Activated CD4-positive, alpha-beta T cell treated with anti-CD3 and anti-CD28 coated beads for 36 hours (primary cell): ENCODE measurements at regions not wholly inside any gene's neighbourhood (a gene's known extent, or its start where the extent isn't known, plus 50 kb on each side); places are given as distances from the start of the nearest gene placed in this dataset.

Experiments used
- ATAC-seq: fragments of 200-7000 bp; cut with Tn5 transposase; one replicate; pipeline ENCODE4 v1.10.0; 2021; ENCODE audit warnings: mild to moderate bottlenecking, moderate library complexity
- CTCF ChIA-PET: fragments of 350-600 bp; sonication (Branson Sonifier 250); formaldehyde crosslinking; loops from one replicate; lab custom pipeline; 2021; ENCODE audit warnings: antibody characterized with exemption; lab: Charles Lee
- POLR2A ChIA-PET: fragments of 350-600 bp; sonication (Branson Sonifier 250); formaldehyde crosslinking; loops from one replicate; lab custom pipeline; 2021; ENCODE audit warnings: antibody characterized with exemption, inconsistent platforms; lab: Charles Lee
- DNase-seq: peaks from one replicate; pipeline ENCODE4 v3.0.0-alpha.2; 2020
- H3K27ac Mint-ChIP-seq: one replicate; pipeline ENCODE4 v1.8.0; 2021; ENCODE audit warnings: mixed read lengths
- H3K27me3 Mint-ChIP-seq: one replicate; pipeline ENCODE4 v1.8.0; 2021; ENCODE audit warnings: mixed read lengths
- H3K36me3 Mint-ChIP-seq: one replicate; pipeline ENCODE4 v1.8.0; 2021; ENCODE audit warnings: low read depth, mixed read lengths
- H3K4me1 Mint-ChIP-seq: one replicate; pipeline ENCODE4 v1.8.0; 2021; ENCODE audit warnings: mixed read lengths
- H3K4me3 Mint-ChIP-seq: one replicate; pipeline ENCODE4 v1.8.0; 2021; ENCODE audit warnings: mild to moderate bottlenecking, moderate library complexity, mixed read lengths
- H3K9me3 Mint-ChIP-seq: one replicate; pipeline ENCODE4 v1.8.0; 2021; ENCODE audit warnings: low read depth, mixed read lengths
- intact Hi-C, 2 experiments: fragments of 100-400 bp; cut with DNase I in 1 of 2; cut with micrococcal nuclease in 1 of 2; formaldehyde crosslinking; loops; one replicate each; pipeline versions ENCODE4 v1.14.2 to v1.15.1; 2022 to 2024; cut with DNase I, micrococcal nuclease

DNA sequence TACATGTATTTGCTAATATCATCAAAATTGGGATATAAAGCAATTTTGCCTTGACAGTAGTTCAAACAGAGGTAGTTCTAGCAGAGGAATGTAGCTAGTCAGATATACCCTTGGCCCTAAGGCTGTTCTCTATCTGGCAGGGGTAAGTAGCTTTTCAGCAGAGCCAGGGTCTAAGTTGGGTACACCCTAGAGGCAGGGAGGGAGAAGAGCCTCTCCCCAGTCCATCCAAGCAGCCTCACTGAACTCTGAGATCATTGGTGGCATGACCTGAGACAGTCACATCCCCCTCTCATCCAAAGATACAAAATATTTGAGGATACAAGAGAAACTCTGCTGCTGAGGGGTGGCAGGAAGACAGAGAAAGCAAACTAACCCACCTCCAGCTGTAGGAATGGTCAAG is 343.7 kb downstream of the DHX15 start:
- Mint-ChIP-seq H3K27ac (no peak overlapping the region), H3K4me1 (no peaks in the 10 kb centered on the region), H3K4me3 (no peak overlapping the region), H3K36me3 (no peaks in the 10 kb centered on the region), H3K27me3 (no peaks in the 10 kb centered on the region), H3K9me3 (no peaks in the 10 kb centered on the region)
- ChIA-PET POLR2A (no interaction called here), CTCF (no interaction called here)
- no peak for DNase-seq
- intact Hi-C loops = no loop called here
- no peak for ATAC-seq

DNA sequence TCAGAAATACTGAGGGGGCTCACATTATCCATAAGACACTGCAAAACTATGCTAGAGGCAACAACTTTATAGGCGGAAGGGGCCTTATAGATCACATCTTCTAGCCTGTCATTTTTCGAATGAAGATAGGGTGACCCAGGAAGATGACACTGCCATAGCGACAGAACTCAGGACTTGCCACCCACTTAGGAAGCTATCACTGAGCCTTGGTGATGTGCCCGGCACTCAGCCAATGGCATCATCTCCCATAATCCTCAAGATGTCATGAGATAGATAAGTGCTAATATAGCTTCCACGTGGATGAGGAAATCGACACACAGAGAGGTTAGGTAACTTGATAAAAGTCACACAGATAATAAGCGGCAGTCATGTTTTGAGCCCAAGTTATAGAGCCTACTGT is 346.6 kb downstream of the DHX15 start:
- H3K27ac Mint-ChIP-seq = no peak overlapping the region

DNA sequence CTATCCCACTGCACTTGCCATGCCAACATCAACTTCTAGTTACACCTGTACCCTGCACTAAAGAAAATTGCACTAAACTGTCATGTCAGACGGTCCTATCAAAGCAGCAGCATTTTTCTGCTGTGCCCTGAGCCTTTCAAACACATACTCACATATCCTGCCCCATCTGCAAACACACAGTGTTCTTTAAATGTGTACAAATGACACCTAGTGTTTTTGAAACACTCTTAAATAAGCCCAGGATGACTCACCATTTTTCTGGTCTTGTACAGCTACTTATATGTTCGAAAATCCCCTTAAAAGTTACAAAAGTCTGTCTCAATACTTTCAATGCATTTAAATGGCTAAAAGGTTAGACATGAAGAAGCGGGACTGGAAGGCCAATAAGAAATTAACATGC is 346.7 kb upstream of the PPARGC1A start:
- POLR2A ChIA-PET = no interaction called here
- no peak overlapping the region for H3K4me3 Mint-ChIP-seq
- no peaks in the 10 kb centered on the region for H3K4me1 Mint-ChIP-seq
- intact Hi-C loops = no loop called here
- CTCF ChIA-PET = interaction anchor here (0.6 kb wide), 1 partner anchor 51 kb away, joined by 3 read pairs; no protein-coding TSS in a partner anchor
- H3K9me3 Mint-ChIP-seq = no peaks in the 10 kb centered on the region
- DNase-seq = no peak
- ATAC-seq = no peak
- peaks cover 3% of the 10 kb centered on the region for H3K27me3 Mint-ChIP-seq
- no peak overlapping the region for H3K27ac Mint-ChIP-seq
- H3K36me3 Mint-ChIP-seq = no peaks in the 10 kb centered on the region

More for the DNA sequence above, 346.6 kb downstream of the DHX15 start:
- Mint-ChIP-seq H3K4me3 (no peak overlapping the region), H3K4me1 (no peaks in the 10 kb centered on the region), H3K9me3 (no peaks in the 10 kb centered on the region), H3K27me3 (peaks cover 3% of the 10 kb centered on the region), H3K36me3 (no peaks in the 10 kb centered on the region)
- DNase-seq (no peak), ATAC-seq (no peak)
- CTCF ChIA-PET = no interaction called here
- intact Hi-C loops = no loop called here
- POLR2A ChIA-PET = no interaction called here

DNA sequence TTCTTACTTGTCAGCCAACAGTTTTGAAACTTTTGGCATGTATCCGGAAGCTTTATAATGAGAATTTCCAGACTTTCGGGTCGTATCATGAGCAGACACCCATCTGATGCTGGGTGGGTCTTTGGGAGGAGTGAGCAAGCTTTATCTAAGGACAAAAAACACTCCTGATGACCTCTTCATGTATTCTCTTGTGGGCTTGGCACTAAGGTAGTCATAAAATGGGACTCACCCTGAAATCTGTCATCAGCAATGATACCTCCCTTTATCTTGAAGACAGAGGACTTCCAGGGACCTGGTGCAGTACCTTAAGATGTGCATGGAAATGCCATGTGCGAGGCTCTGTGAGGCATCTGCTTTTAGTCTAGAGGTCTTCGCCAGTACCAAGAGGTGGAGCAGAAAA is 346.3 kb upstream of the PPARGC1A start:
- Mint-ChIP-seq H3K27ac (no peak overlapping the region), H3K4me1 (no peaks in the 10 kb centered on the region), H3K9me3 (no peaks in the 10 kb centered on the region), H3K36me3 (no peaks in the 10 kb centered on the region), H3K4me3 (no peak overlapping the region), H3K27me3 (peaks cover 3% of the 10 kb centered on the region)
- ChIA-PET CTCF (no interaction called here), POLR2A (no interaction called here)
- DNase-seq = no peak
- ATAC-seq = no peak
- intact Hi-C loops = no loop called here

DNA sequence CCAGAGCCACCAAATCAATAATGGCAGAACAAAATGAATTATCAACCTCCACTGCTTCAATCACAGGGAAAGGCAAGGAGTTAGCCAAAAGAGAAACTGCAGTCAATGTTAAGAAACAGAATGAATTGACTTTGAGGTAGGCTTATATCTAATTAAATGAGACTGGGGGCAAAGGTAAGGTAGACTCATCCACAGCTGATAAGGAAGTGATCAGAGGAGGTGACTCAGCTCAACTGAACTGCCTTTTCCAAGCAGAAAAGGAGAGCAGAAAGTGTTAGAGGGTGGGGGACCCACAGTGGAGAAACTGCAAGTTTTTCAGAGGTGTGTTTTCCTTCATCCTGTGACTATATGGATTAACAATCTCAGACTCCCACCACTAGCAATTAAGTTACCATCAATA is 345.8 kb upstream of the PPARGC1A start:
- H3K27me3 Mint-ChIP-seq = peaks cover 3% of the 10 kb centered on the region
- no peaks in the 10 kb centered on the region for H3K9me3 Mint-ChIP-seq
- H3K4me1 Mint-ChIP-seq = no peaks in the 10 kb centered on the region
- no peak overlapping the region for H3K27ac Mint-ChIP-seq
- ATAC-seq = no peak
- no peak overlapping the region for H3K4me3 Mint-ChIP-seq
- intact Hi-C loops = no loop called here
- no peaks in the 10 kb centered on the region for H3K36me3 Mint-ChIP-seq
- no peak for DNase-seq
- ChIA-PET CTCF (no interaction called here), POLR2A (no interaction called here)

DNA sequence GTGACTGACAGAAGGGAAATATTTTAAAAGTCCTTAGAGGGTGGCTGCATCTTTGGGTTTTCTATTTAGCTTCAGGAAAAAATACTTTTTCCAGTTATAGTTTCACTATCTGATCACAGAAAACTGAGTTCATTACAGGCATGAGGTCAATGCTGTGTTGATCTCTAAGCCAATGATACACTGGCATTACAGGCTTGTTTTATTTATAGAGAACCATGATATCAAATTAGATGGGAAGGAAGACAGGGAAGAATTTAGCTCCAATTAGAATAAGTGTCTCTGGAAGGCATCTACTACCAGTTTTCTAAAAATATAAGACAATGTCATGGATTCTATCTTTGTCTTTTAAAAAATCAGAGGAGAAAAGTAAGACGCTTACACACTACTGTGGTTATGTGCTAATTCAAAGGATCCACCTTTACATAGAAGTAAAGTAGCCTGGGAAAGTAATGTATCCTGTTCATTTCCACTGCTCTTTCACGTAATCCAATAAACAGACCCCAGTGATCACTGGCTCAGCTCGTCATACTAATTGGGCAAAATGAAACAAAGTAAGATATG is 344.5 kb upstream of the PPARGC1A start:
- intact Hi-C loops = no loop called here
- H3K4me3 Mint-ChIP-seq = no peak overlapping the region
- DNase-seq = no peak
- ATAC-seq = no peak
- no peaks in the 10 kb centered on the region for H3K4me1 Mint-ChIP-seq
- H3K9me3 Mint-ChIP-seq = no peaks in the 10 kb centered on the region
- H3K36me3 Mint-ChIP-seq = no peaks in the 10 kb centered on the region
- ChIA-PET POLR2A (no interaction called here), CTCF (no interaction called here)
- peaks cover 3% of the 10 kb centered on the region for H3K27me3 Mint-ChIP-seq
- no peak overlapping the region for H3K27ac Mint-ChIP-seq

DNA sequence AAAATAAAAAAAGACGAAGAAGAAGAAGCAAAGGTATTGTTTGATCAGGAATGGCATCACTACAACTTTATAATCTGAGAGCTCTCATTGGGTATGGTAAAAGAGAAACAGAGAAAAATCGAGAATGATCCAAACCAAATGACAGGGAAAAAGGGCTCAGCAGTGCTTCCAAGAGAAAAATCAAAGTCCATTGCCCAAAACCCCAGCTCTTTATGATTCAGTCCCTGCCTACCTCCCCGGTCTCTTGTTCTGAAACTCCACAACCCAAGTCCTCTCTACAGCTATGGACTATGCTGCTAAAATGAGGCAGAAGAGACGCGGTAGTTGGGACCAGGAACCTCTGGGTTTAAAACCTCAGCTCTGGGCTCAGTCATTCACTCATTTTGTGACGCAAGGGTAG is 341.1 kb upstream of the PPARGC1A start:
- intact Hi-C loops = no loop called here
- DNase-seq = no peak

GRCh38 chr4:24229978-24230377 is 340.1 kb upstream of the PPARGC1A start:
- H3K27ac Mint-ChIP-seq = no peak overlapping the region
- POLR2A ChIA-PET = no interaction called here
- no peaks in the 10 kb centered on the region for H3K9me3 Mint-ChIP-seq
- ATAC-seq (no peak), DNase-seq (no peak)
- H3K4me3 Mint-ChIP-seq = no peak overlapping the region
- CTCF ChIA-PET = no interaction called here
- H3K4me1 Mint-ChIP-seq = no peaks in the 10 kb centered on the region
- intact Hi-C loops = no loop called here
- no peaks in the 10 kb centered on the region for H3K36me3 Mint-ChIP-seq
- peaks cover 3% of the 10 kb centered on the region for H3K27me3 Mint-ChIP-seq

More for the DNA sequence above, 341.1 kb upstream of the PPARGC1A start:
- POLR2A ChIA-PET = no interaction called here
- Mint-ChIP-seq H3K4me3 (no peak overlapping the region), H3K36me3 (no peaks in the 10 kb centered on the region), H3K4me1 (no peaks in the 10 kb centered on the region), H3K27me3 (peaks cover 3% of the 10 kb centered on the region), H3K9me3 (no peaks in the 10 kb centered on the region), H3K27ac (no peak overlapping the region)
- CTCF ChIA-PET = interaction anchor here (0.7 kb wide), 1 partner anchor 9 kb away, joined by 4 read pairs; no protein-coding TSS in a partner anchor
- no peak for ATAC-seq

DNA sequence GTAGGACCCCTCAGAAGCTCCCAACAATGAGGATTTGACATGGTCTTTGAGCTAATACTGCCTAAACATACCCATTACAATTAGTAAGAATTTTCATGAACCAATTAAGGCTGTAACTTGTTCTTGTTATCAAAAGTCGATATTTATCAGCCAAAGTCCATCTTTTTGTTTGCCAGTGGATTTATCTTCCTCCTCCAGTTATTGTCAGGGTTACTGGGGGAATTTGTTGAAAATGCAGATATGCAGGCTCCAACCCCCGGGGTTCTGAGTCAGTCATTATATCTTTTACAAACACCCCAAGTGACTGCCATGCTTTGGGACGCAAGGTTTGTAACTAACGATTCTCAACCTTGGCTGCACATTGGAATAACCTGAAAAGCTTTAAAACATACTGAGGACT is 338.8 kb upstream of the PPARGC1A start:
- intact Hi-C loops = no loop called here
- POLR2A ChIA-PET = no interaction called here
- Mint-ChIP-seq H3K27me3 (peaks cover 6% of the 10 kb centered on the region), H3K4me3 (no peak overlapping the region), H3K4me1 (no peaks in the 10 kb centered on the region), H3K36me3 (no peaks in the 10 kb centered on the region), H3K9me3 (no peaks in the 10 kb centered on the region), H3K27ac (no peak overlapping the region)
- ATAC-seq (no peak), DNase-seq (no peak)
- CTCF ChIA-PET = no interaction called here

DNA sequence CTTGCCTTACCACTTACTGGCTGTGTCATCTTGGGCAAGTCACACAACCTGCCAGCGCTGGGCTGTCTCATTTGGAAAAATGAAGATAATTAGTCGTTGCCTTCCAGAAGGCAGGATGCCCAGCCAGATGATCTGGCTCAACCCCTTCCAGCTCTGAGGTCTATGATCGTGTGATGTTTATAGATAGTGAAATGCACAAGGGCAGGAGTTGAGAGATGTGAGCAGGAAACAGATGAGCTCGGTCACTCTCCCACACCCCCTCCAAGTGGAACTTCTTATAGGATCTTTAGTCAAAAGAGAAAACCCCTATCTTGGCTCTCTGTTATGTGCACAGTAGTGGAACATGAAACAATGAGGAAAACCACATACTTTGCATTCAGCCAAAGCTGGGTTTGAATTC is 336.8 kb upstream of the PPARGC1A start:
- POLR2A ChIA-PET = no interaction called here
- Mint-ChIP-seq H3K36me3 (no peaks in the 10 kb centered on the region), H3K4me1 (no peaks in the 10 kb centered on the region), H3K4me3 (no peak overlapping the region), H3K27me3 (peaks cover 3% of the 10 kb centered on the region), H3K27ac (no peak overlapping the region), H3K9me3 (no peaks in the 10 kb centered on the region)
- DNase-seq = no peak
- ATAC-seq = no peak
- intact Hi-C loops = no loop called here
- CTCF ChIA-PET = no interaction called here

- no peak overlapping the region for H3K4me3 Mint-ChIP-seq
- CTCF ChIA-PET = no interaction called here
- intact Hi-C loops = no loop called here
- ATAC-seq = no peak
- no peak overlapping the region for H3K27ac Mint-ChIP-seq
- H3K9me3 Mint-ChIP-seq = no peaks in the 10 kb centered on the region
- POLR2A ChIA-PET = no interaction called here
- peaks cover 3% of the 10 kb centered on the region for H3K27me3 Mint-ChIP-seq
- H3K4me1 Mint-ChIP-seq = no peaks in the 10 kb centered on the region
- DNase-seq = no peak
- no peaks in the 10 kb centered on the region for H3K36me3 Mint-ChIP-seq
These were observed 336.2 kb upstream of the PPARGC1A start for GRCh38 chr4:24226023-24226422.

- H3K4me3 Mint-ChIP-seq = no peak overlapping the region
- intact Hi-C loops = no loop called here
- peaks cover 3% of the 10 kb centered on the region for H3K27me3 Mint-ChIP-seq
- H3K27ac Mint-ChIP-seq = no peak overlapping the region
- CTCF ChIA-PET = no interaction called here
- H3K36me3 Mint-ChIP-seq = no peaks in the 10 kb centered on the region
- POLR2A ChIA-PET = no interaction called here
- H3K4me1 Mint-ChIP-seq = no peaks in the 10 kb centered on the region
- no peaks in the 10 kb centered on the region for H3K9me3 Mint-ChIP-seq
- ATAC-seq (no peak), DNase-seq (no peak)
These were observed 334.6 kb upstream of the PPARGC1A start for GRCh38 chr4:24224446-24224845.

DNA sequence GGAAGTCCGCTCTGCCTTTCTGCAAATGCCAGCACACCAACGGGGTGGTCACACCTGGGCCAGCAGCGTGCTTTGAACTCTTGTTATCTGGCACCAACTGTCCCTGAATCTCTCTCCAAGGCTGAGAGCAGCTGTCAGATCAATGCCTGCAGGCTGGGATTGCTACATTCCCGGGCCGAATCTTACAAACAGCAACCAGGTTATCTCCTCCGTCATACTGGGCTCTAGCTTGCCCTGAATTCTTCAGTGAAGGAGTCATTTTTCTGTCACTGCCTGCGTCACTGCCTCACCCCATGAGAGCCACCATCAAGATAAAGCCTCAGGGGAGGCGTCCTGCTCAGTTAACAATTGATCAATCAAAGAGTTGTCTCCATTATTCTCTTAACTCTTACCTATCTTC is 329.4 kb upstream of the PPARGC1A start:
- intact Hi-C loops = no loop called here
- DNase-seq = no peak
- Mint-ChIP-seq H3K27ac (no peak overlapping the region), H3K9me3 (no peaks in the 10 kb centered on the region), H3K27me3 (no peaks in the 10 kb centered on the region), H3K36me3 (no peaks in the 10 kb centered on the region), H3K4me3 (no peak overlapping the region), H3K4me1 (no peaks in the 10 kb centered on the region)
- ChIA-PET CTCF (no interaction called here), POLR2A (no interaction called here)
- ATAC-seq = no peak
